DMS53 (cell line): ENCODE measurements at regions not wholly inside any gene's neighbourhood (a gene's known extent, or its start where the extent isn't known, plus 50 kb on each side); places are given as distances from the start of the nearest gene placed in this dataset.
"Not testable (repeated sequence)": the region's sequence is repeated elsewhere in the genome, so short reads cannot be mapped to it uniquely, and the experiment has no call there.

Experiments
- DNase-seq: peaks from one replicate; lab custom pipeline; 2025; lab: John Stamatoyannopoulos, UW

GRCh38 chr2:125224830-125225229 is 1199.7 kb downstream of the CNTNAP5 start:
- peak; percentile 25 for DNase-seq

- peak; percentile 36 for DNase-seq
Observed at GRCh38 chr2:125227843-125228392, 1202.8 kb downstream of the CNTNAP5 start.

GRCh38 chr2:125240870-125241269 is 1215.8 kb downstream of the CNTNAP5 start:
- DNase-seq, result no peak

GRCh38 chr2:125243074-125243473 is 1218.0 kb downstream of the CNTNAP5 start:
- DNase-seq, result no peak

GRCh38 chr2:125254010-125254409 is 1228.9 kb downstream of the CNTNAP5 start:
- no peak for DNase-seq

- DNase-seq, result no peak
Observed at GRCh38 chr2:125259451-125259850, 1234.4 kb downstream of the CNTNAP5 start.

GRCh38 chr2:125260366-125260930 is 1235.4 kb downstream of the CNTNAP5 start:
- not testable (repeated sequence) for DNase-seq

- DNase-seq, result no peak
Observed at GRCh38 chr2:125264453-125264852, 1239.4 kb downstream of the CNTNAP5 start.

- DNase-seq, result no peak
Observed at GRCh38 chr2:125267683-125268082, 1242.6 kb downstream of the CNTNAP5 start.

GRCh38 chr2:125272651-125273050 is 1247.6 kb downstream of the CNTNAP5 start:
- no peak for DNase-seq

- DNase-seq, result no peak
Observed at GRCh38 chr2:125274718-125275117, 1249.6 kb downstream of the CNTNAP5 start.

- no peak for DNase-seq
Observed at GRCh38 chr2:125280265-125280664, 1255.2 kb downstream of the CNTNAP5 start.

- DNase-seq, result no peak
Observed at GRCh38 chr2:125281242-125281641, 1256.2 kb downstream of the CNTNAP5 start.

- DNase-seq, result peak; percentile 31
Observed at GRCh38 chr2:125296742-125297141, 1271.7 kb downstream of the CNTNAP5 start.

- peak; percentile 27 for DNase-seq
Observed at GRCh38 chr2:125310657-125311364, 1285.7 kb downstream of the CNTNAP5 start.

- DNase-seq, result no peak
Observed at GRCh38 chr2:125312342-125312741, 1287.3 kb downstream of the CNTNAP5 start.

GRCh38 chr2:125313806-125314205 is 1288.7 kb downstream of the CNTNAP5 start:
- DNase-seq, result peak; percentile 45

- DNase-seq, result no peak
Observed at GRCh38 chr2:125318740-125319139, 1293.7 kb downstream of the CNTNAP5 start.

GRCh38 chr2:125324273-125324672 is 1299.2 kb downstream of the CNTNAP5 start:
- no peak for DNase-seq

GRCh38 chr2:125330133-125330532 is 1305.0 kb downstream of the CNTNAP5 start:
- DNase-seq, result no peak

- DNase-seq, result no peak
Observed at GRCh38 chr2:125341353-125341752, 1314.6 kb upstream of the GYPC start.

- DNase-seq, result not testable (repeated sequence)
Observed at GRCh38 chr2:125353542-125353941, 1302.4 kb upstream of the GYPC start.

- peak; percentile 25 for DNase-seq
Observed at GRCh38 chr2:125364192-125364983, 1291.6 kb upstream of the GYPC start.
